ENCODE measurements at regions not wholly inside any gene's neighbourhood (a gene's known extent, or its start where the extent isn't known, plus 50 kb on each side); places are given as distances from the start of the nearest gene placed in this dataset.
A peak's percentile ranks its signal among the peaks of the same experiment; 100 is the strongest.

- Histone ChIP-seq H3K36me3 (replicated peaks) (no peaks in the 10 kb centered on the region), H3K4me3 (ENCODE audit: low read depth, low read length) (no peak overlapping the region)
- in situ Hi-C loops (cut with HindIII; ENCODE audit: low pct_ligation_motif_present, low sequenced_read_pairs) = no loop called here
Measured at GRCh38 chr6:119726086-119726485, 376.5 kb upstream of the MAN1A1 start.

GRCh38 chr6:119720160-119720559 is 370.6 kb upstream of the MAN1A1 start:
- Histone ChIP-seq H3K27me3 (replicated peaks) (no peaks in the 10 kb centered on the region), H3K36me3 (replicated peaks) (no peaks in the 10 kb centered on the region), H3K27ac (no peak overlapping the region), H3K4me3 (ENCODE audit: low read depth, low read length) (no peak overlapping the region)
- DNase-seq = no peak
- in situ Hi-C loops (cut with HindIII; ENCODE audit: low pct_ligation_motif_present, low sequenced_read_pairs) = no loop called here
- peak; percentile 44 for TF ChIP-seq CTCF (IDR thresholded peaks at IDR 0.05; ENCODE audit: low read depth, low read length, missing control alignments)

More at GRCh38 chr6:119726086-119726485, 376.5 kb upstream of the MAN1A1 start:
- no peak for DNase-seq
- no peak for TF ChIP-seq CTCF (IDR thresholded peaks at IDR 0.05; ENCODE audit: low read depth, low read length, missing control alignments)
- Histone ChIP-seq H3K27me3 (replicated peaks) (no peaks in the 10 kb centered on the region), H3K27ac (no peak overlapping the region)

- no peak for TF ChIP-seq CTCF (IDR thresholded peaks at IDR 0.05; ENCODE audit: low read depth, low read length, missing control alignments)
- in situ Hi-C loops (cut with HindIII; ENCODE audit: low pct_ligation_motif_present, low sequenced_read_pairs) = no loop called here
- Histone ChIP-seq H3K27me3 (replicated peaks) (no peaks in the 10 kb centered on the region), H3K4me3 (ENCODE audit: low read depth, low read length) (no peak overlapping the region), H3K36me3 (replicated peaks) (no peaks in the 10 kb centered on the region), H3K27ac (no peak overlapping the region)
- DNase-seq = no peak
Measured at GRCh38 chr6:119717942-119718341, 368.4 kb upstream of the MAN1A1 start.

GRCh38 chr6:119716668-119717270 is 367.2 kb upstream of the MAN1A1 start:
- no peaks in the 10 kb centered on the region for H3K27me3 ChIP-seq (replicated peaks)
- no peaks in the 10 kb centered on the region for H3K36me3 ChIP-seq (replicated peaks)
- in situ Hi-C loops (cut with HindIII; ENCODE audit: low pct_ligation_motif_present, low sequenced_read_pairs) = no loop called here
- no peak for DNase-seq
- no peak overlapping the region for H3K27ac ChIP-seq
- no peak for TF ChIP-seq CTCF (IDR thresholded peaks at IDR 0.05; ENCODE audit: low read depth, low read length, missing control alignments)
- no peak overlapping the region for H3K4me3 ChIP-seq (ENCODE audit: low read depth, low read length)

GRCh38 chr6:119713903-119714302 is 364.3 kb upstream of the MAN1A1 start:
- Histone ChIP-seq H3K27me3 (replicated peaks) (no peaks in the 10 kb centered on the region), H3K36me3 (replicated peaks) (no peaks in the 10 kb centered on the region), H3K27ac (no peak overlapping the region), H3K4me3 (ENCODE audit: low read depth, low read length) (no peak overlapping the region)
- no peak for DNase-seq
- TF ChIP-seq CTCF (IDR thresholded peaks at IDR 0.05; ENCODE audit: low read depth, low read length, missing control alignments) = no peak
- in situ Hi-C loops (cut with HindIII; ENCODE audit: low pct_ligation_motif_present, low sequenced_read_pairs) = no loop called here

- Histone ChIP-seq H3K4me3 (ENCODE audit: low read depth, low read length) (no peak overlapping the region), H3K36me3 (replicated peaks) (no peaks in the 10 kb centered on the region), H3K27ac (no peak overlapping the region), H3K27me3 (replicated peaks) (no peaks in the 10 kb centered on the region)
- DNase-seq = no peak
- in situ Hi-C loops (cut with HindIII; ENCODE audit: low pct_ligation_motif_present, low sequenced_read_pairs) = no loop called here
- TF ChIP-seq CTCF (IDR thresholded peaks at IDR 0.05; ENCODE audit: low read depth, low read length, missing control alignments) = no peak
Measured at GRCh38 chr6:119686644-119687043, 337.1 kb upstream of the MAN1A1 start.

Data from brain microvascular endothelial cell (primary cell).